ENCODE measurements at regions not wholly inside any gene's neighbourhood (a gene's known extent, or its start where the extent isn't known, plus 50 kb on each side); places are given as distances from the start of the nearest gene placed in this dataset.
"Not testable (repeated sequence)": the region's sequence is repeated elsewhere in the genome, so short reads cannot be mapped to it uniquely, and the experiment has no call there.

- no peak overlapping the region for H3K4me2 ChIP-seq (replicated peaks; ENCODE audit: extremely low read depth, low read length, poor library complexity, severe bottlenecking)
- WGBS (ENCODE audit: insufficient coverage) = 70% methylated on average over 3 of the region's 7 CpGs
- Mint-ChIP-seq H3K27me3 (ENCODE audit: low read depth in 3 of 3) (peaks cover 0 to 6% (median 2%) of the 10 kb centered on the region in 3 donors), H3K36me3 (peaks cover 0 to 2% of the 10 kb centered on the region in 2 donors), H3K27ac (peak overlapping the region in 1 of 7 donors; percentile 23), H3K4me3 (no peak overlapping the region), H3K4me1 (peaks cover 59% of the 10 kb centered on the region), H3K9me3 (peaks cover 0 to 6% (median 0%) of the 10 kb centered on the region in 7 donors)
- DNase-seq = no peak
- TF ChIP-seq CTCF (IDR thresholded peaks at IDR 0.05) = no peak
- peaks cover 42 to 48% of the 10 kb centered on the region in 2 donors for H3K4me1 ChIP-seq (ENCODE audit: control insufficient read depth in 1 of 2, insufficient read depth in 2 of 2, low read length in 2 of 2)
- no peaks in the 10 kb centered on the region for H3K27me3 ChIP-seq (ENCODE audit: control insufficient read depth in 2 of 2, insufficient read depth in 2 of 2, low read length in 2 of 2)
- H3K27ac ChIP-seq (ENCODE audit: low read depth in 1 of 2, low read length in 2 of 2) = no peak overlapping the region
- no peak overlapping the region for H3K4me3 ChIP-seq (replicated peaks in 1 of 3; ENCODE audit: low read depth in 2 of 3, low read length in 3 of 3)
- no peak overlapping the region for H2AFZ ChIP-seq (ENCODE audit: insufficient read depth, low read depth, low read length, poor library complexity, severe bottlenecking)
- intact Hi-C loops (cut with micrococcal nuclease) = loop anchor here in 1 of 2 donors (5.0 kb wide), 1 partner anchor 69 kb away; the partner anchor contains the start of genes FLOT1 and IER3
- no peak overlapping the region for H3K9ac ChIP-seq (ENCODE audit: insufficient read depth, low read length, poor library complexity, severe bottlenecking)
- H3K9me3 ChIP-seq (replicated peaks in 1 of 2; ENCODE audit: control insufficient read depth in 1 of 2, insufficient read depth in 1 of 2, low read length in 2 of 2) = no peaks in the 10 kb centered on the region
- no peaks in the 10 kb centered on the region for H4K20me1 ChIP-seq (ENCODE audit: insufficient read depth, low read length)
- H3K36me3 ChIP-seq (replicated peaks in 1 of 2; ENCODE audit: control insufficient read depth in 1 of 2, insufficient read depth in 2 of 2, low read length in 2 of 2) = no peaks in the 10 kb centered on the region
- no peaks in the 10 kb centered on the region for H3K79me2 ChIP-seq (ENCODE audit: insufficient read depth, low read length)
Measured at GRCh38 chr6:30810813-30811339, 66.5 kb upstream of the IER3 start.

GRCh38 chr6:30807566-30807965 is 63.2 kb upstream of the IER3 start:
- H3K9ac ChIP-seq (ENCODE audit: insufficient read depth, low read length, poor library complexity, severe bottlenecking); H3K27me3 ChIP-seq (ENCODE audit: control insufficient read depth in 2 of 2, insufficient read depth in 2 of 2, low read length in 2 of 2); H3K4me2 ChIP-seq (replicated peaks; ENCODE audit: extremely low read depth, low read length, poor library complexity, severe bottlenecking); H3K27me3 Mint-ChIP-seq (ENCODE audit: low read depth in 3 of 3); H4K20me1 ChIP-seq (ENCODE audit: insufficient read depth, low read length); DNase-seq; intact Hi-C loops (cut with micrococcal nuclease); H3K4me3 ChIP-seq (replicated peaks in 1 of 3; ENCODE audit: low read depth in 2 of 3, low read length in 3 of 3); H3K79me2 ChIP-seq (ENCODE audit: insufficient read depth, low read length); H3K4me3 Mint-ChIP-seq; H3K36me3 Mint-ChIP-seq; H3K36me3 ChIP-seq (replicated peaks in 1 of 2; ENCODE audit: control insufficient read depth in 1 of 2, insufficient read depth in 2 of 2, low read length in 2 of 2); H3K27ac ChIP-seq (ENCODE audit: low read depth in 1 of 2, low read length in 2 of 2); H3K9me3 ChIP-seq (replicated peaks in 1 of 2; ENCODE audit: control insufficient read depth in 1 of 2, insufficient read depth in 1 of 2, low read length in 2 of 2); H2AFZ ChIP-seq (ENCODE audit: insufficient read depth, low read depth, low read length, poor library complexity, severe bottlenecking); H3K9me3 Mint-ChIP-seq: not testable (repeated sequence)
- Mint-ChIP-seq H3K27ac (peak overlapping the region in 1 of 7 donors; percentile 75), H3K4me1 (peaks cover 46% of the 10 kb centered on the region)
- 99% methylated on average over 9 of the region's 26 CpGs for WGBS (ENCODE audit: insufficient coverage)
- peaks cover 27 to 29% of the 10 kb centered on the region in 2 donors for H3K4me1 ChIP-seq (ENCODE audit: control insufficient read depth in 1 of 2, insufficient read depth in 2 of 2, low read length in 2 of 2)

All from CD14-positive monocyte (primary cell).